ENCODE measurements at regions not wholly inside any gene's neighbourhood (a gene's known extent, or its start where the extent isn't known, plus 50 kb on each side); places are given as distances from the start of the nearest gene placed in this dataset.

DNA sequence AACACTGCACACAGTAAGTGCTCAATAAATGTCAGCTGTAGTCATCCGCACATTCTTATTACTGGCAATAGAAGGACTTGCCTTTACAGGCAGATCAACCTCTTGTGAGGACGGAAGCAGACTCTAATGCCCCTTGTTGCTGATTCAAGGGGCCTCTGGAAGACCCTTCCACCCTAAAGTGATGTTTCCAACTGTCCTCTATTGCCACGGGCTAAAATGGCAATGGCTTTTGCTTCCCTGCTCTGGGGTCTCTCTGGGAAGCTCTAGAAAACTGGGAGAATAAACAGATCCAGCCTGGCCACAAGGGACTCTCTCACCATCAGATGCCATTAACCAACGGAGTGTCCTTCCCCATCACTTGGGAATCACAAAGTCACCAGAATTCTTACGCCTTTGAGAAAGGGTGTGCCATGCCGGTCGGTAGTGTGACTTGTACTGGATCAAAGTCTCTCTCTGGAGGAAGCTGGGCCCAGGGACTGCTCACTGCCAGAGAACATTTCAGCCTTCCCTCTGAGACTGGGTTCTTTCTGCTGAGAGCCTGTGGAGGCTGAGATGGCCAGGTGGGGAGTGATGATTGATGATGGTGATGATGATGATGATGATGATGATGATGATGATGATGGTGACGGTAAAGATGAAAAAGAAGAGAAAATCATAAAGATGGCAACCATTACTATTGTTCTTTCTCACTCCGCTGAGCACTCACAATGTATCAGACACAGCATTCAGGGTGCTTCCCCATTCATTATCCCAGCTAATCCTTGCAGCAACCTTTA lies 146.8 kb downstream of the CYLD start (continued):
- TF ChIP-seq AR (CRISPR knock-in tag; IDR thresholded peaks at IDR 0.05) (no peak), NR3C1 (CRISPR knock-in tag; conservative IDR thresholded peaks at IDR 0.05; ENCODE audit: low read depth) (no peak), ZNF396 (CRISPR knock-in tag; IDR thresholded peaks at IDR 0.05; ENCODE audit: borderline replicate concordance) (no peak), TEAD4 (CRISPR knock-in tag; IDR thresholded peaks at IDR 0.05) (no peak), HMGA2 (CRISPR knock-in tag; IDR thresholded peaks at IDR 0.05) (no peak), ESRRA (CRISPR knock-in tag; IDR thresholded peaks at IDR 0.05; ENCODE audit: borderline replicate concordance) (no peak), NR2C2 (CRISPR knock-in tag; IDR thresholded peaks at IDR 0.05) (no peak), KAT7 (CRISPR knock-in tag; IDR thresholded peaks at IDR 0.05; ENCODE audit: borderline replicate concordance) (no peak), ZNF416 (CRISPR knock-in tag; IDR thresholded peaks at IDR 0.05) (no peak), E2F4 (CRISPR knock-in tag; IDR thresholded peaks at IDR 0.05; ENCODE audit: borderline replicate concordance, low read depth) (no peak), NFATC4 (CRISPR knock-in tag; IDR thresholded peaks at IDR 0.05) (no peak), NFYB (CRISPR knock-in tag; conservative IDR thresholded peaks at IDR 0.05; ENCODE audit: low read depth) (no peak), MXD4 (CRISPR knock-in tag; IDR thresholded peaks at IDR 0.05; ENCODE audit: borderline replicate concordance) (no peak)
- TF ChIP-seq, protein P1, sequence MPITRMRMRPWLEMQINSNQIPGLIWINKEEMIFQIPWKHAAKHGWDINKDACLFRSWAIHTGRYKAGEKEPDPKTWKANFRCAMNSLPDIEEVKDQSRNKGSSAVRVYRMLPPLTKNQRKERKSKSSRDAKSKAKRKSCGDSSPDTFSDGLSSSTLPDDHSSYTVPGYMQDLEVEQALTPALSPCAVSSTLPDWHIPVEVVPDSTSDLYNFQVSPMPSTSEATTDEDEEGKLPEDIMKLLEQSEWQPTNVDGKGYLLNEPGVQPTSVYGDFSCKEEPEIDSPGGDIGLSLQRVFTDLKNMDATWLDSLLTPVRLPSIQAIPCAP (CRISPR knock-in tag; IDR thresholded peaks at IDR 0.05), result no peak
- TF ChIP-seq, protein P2, sequence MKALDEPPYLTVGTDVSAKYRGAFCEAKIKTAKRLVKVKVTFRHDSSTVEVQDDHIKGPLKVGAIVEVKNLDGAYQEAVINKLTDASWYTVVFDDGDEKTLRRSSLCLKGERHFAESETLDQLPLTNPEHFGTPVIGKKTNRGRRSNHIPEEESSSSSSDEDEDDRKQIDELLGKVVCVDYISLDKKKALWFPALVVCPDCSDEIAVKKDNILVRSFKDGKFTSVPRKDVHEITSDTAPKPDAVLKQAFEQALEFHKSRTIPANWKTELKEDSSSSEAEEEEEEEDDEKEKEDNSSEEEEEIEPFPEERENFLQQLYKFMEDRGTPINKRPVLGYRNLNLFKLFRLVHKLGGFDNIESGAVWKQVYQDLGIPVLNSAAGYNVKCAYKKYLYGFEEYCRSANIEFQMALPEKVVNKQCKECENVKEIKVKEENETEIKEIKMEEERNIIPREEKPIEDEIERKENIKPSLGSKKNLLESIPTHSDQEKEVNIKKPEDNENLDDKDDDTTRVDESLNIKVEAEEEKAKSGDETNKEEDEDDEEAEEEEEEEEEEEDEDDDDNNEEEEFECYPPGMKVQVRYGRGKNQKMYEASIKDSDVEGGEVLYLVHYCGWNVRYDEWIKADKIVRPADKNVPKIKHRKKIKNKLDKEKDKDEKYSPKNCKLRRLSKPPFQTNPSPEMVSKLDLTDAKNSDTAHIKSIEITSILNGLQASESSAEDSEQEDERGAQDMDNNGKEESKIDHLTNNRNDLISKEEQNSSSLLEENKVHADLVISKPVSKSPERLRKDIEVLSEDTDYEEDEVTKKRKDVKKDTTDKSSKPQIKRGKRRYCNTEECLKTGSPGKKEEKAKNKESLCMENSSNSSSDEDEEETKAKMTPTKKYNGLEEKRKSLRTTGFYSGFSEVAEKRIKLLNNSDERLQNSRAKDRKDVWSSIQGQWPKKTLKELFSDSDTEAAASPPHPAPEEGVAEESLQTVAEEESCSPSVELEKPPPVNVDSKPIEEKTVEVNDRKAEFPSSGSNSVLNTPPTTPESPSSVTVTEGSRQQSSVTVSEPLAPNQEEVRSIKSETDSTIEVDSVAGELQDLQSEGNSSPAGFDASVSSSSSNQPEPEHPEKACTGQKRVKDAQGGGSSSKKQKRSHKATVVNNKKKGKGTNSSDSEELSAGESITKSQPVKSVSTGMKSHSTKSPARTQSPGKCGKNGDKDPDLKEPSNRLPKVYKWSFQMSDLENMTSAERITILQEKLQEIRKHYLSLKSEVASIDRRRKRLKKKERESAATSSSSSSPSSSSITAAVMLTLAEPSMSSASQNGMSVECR (CRISPR knock-in tag; IDR thresholded peaks at IDR 0.05; ENCODE audit: borderline replicate concordance), result no peak

DNA sequence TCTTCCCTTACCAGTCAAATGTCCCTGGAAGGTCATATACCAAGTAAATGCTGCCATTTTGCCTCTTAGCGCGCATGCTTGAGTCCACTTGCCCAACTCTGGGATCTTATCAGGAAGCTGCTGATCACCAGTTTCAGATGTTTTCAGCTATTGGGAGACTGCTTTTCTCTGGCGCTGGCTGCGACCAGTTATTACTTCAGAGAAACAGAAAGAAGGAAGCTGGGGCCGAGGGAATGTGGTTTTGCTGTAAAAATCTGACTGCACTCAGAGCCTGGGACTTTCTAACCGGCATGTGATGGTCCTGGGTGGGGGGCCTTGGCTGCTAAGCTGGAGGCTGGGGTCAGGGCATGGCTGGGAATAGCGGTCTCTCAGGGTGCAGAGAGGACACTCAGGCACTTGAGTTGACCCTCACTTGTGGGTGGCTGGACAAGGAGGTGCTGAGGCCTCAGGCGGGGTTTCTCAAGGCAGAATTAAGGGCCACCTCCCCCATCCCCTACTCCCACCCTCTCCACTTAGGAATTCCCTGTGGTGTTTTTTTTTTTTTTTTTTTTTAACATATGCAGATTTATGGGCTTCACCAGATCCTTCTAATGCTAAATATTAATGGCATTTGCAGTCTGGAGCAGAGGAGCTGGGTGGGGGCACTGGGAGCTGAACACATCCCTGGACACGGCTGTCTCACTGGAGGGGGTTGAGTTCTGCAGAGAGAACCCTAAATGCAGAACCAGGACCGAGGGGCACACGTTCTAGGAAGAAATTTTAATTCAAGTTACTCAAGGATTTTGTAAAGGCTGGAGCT lies 145.8 kb downstream of the CYLD start:
- H3K27ac Mint-ChIP-seq, result no peak overlapping the region
- CTCF ChIA-PET, result interaction anchor here (1.2 kb wide), 1 partner anchor 81 kb away, joined by 5 read pairs; no protein-coding TSS in a partner anchor
- H3K27me3 Mint-ChIP-seq (ENCODE audit: low read depth), result no peaks in the 10 kb centered on the region; the same call in 1 of the 2 replicates
- H3K4me3 Mint-ChIP-seq, result no peak overlapping the region
- peaks cover 14% of the 10 kb centered on the region for H3K4me1 Mint-ChIP-seq
- DNase-seq (ENCODE audit: low spot score) (no peak), ATAC-seq (no peak)
- no peaks in the 10 kb centered on the region for H3K36me3 Mint-ChIP-seq
- no peak for TF ChIP-seq ZNF281 (CRISPR knock-in tag; IDR thresholded peaks at IDR 0.05)
- TF ChIP-seq OVOL2 (CRISPR knock-in tag; IDR thresholded peaks at IDR 0.05; ENCODE audit: borderline replicate concordance), result no peak
- no peak for TF ChIP-seq MYBL2 (CRISPR knock-in tag; IDR thresholded peaks at IDR 0.05)
- TF ChIP-seq ESRRA (CRISPR knock-in tag; IDR thresholded peaks at IDR 0.05; ENCODE audit: borderline replicate concordance), result no peak
- TF ChIP-seq GABPB1 (CRISPR knock-in tag; IDR thresholded peaks at IDR 0.05), result no peak
- no peak for TF ChIP-seq JUN (CRISPR knock-in tag; IDR thresholded peaks at IDR 0.05)
- POLR2A ChIA-PET, result interaction anchor here (0.6 kb wide), 1 partner anchor 156 kb away, joined by 6 read pairs; no protein-coding TSS in a partner anchor
- no peaks in the 10 kb centered on the region; the same call in 1 of the 2 replicates for H3K9me3 Mint-ChIP-seq

Measured in WTC11 (cell line).